RWPE1 (cell line): ENCODE measurements at regions not wholly inside any gene's neighbourhood (a gene's known extent, or its start where the extent isn't known, plus 50 kb on each side); places are given as distances from the start of the nearest gene placed in this dataset.

Experiments used
- CTCF ChIA-PET: fragments of 350-600 bp; sonication (Branson Sonifier 250); formaldehyde crosslinking; extraction: SDS; loops from one replicate; lab custom pipeline; 2021; lab: Yijun Ruan, JAX
- POLR2A ChIA-PET: fragments of 400-600 bp; formaldehyde crosslinking; extraction: SDS; loops from one replicate; lab custom pipeline; 2020; ENCODE audit warnings: antibody characterized with exemption; ENCODE audit not compliant: low non-redundant PET; lab: Yijun Ruan, JAX
- DNase-seq: peaks from one replicate; pipeline ENCODE4 v3.0.0; 2012; ENCODE audit warnings: low spot score
- H3K27ac ChIP-seq: fragments of 450-650 bp; 2 replicates; pipeline ENCODE4 v1.5.1; 2017
- CTCF ChIP-seq: fragments of 450-650 bp; conservative IDR thresholded peaks from 2 replicates; pipeline ENCODE4 v1.5.1; 2017; ENCODE audit warnings: low read depth, mild to moderate bottlenecking

GRCh38 chr3:76615719-76616118, 424.2 kb upstream of the ROBO2 start:
- DNase-seq, result no peak
- ChIA-PET CTCF (no interaction called here), POLR2A (no interaction called here)
- no peak for TF ChIP-seq CTCF
- H3K27ac ChIP-seq, result no peak overlapping the region

- POLR2A ChIA-PET, result no interaction called here
- no peak for DNase-seq
- CTCF ChIA-PET, result no interaction called here
- H3K27ac ChIP-seq, result no peak overlapping the region
- TF ChIP-seq CTCF, result no peak
Observed at GRCh38 chr3:76624164-76624563, 415.7 kb upstream of the ROBO2 start.

GRCh38 chr3:76627236-76627635, 412.7 kb upstream of the ROBO2 start:
- TF ChIP-seq CTCF, result no peak
- DNase-seq, result no peak
- CTCF ChIA-PET, result no interaction called here
- no peak overlapping the region for H3K27ac ChIP-seq
- POLR2A ChIA-PET, result no interaction called here

GRCh38 chr3:76631251-76631650, 408.6 kb upstream of the ROBO2 start:
- H3K27ac ChIP-seq, result no peak overlapping the region
- TF ChIP-seq CTCF, result no peak
- ChIA-PET POLR2A (no interaction called here), CTCF (no interaction called here)
- DNase-seq, result no peak

GRCh38 chr3:76638006-76638405, 401.9 kb upstream of the ROBO2 start:
- no peak overlapping the region for H3K27ac ChIP-seq
- POLR2A ChIA-PET, result no interaction called here
- peak; percentile 13 for DNase-seq
- CTCF ChIA-PET, result no interaction called here
- no peak for TF ChIP-seq CTCF

- CTCF ChIA-PET, result no interaction called here
- H3K27ac ChIP-seq, result no peak overlapping the region
- no peak for DNase-seq
- no peak for TF ChIP-seq CTCF
- POLR2A ChIA-PET, result no interaction called here
Observed at GRCh38 chr3:76643623-76644304, 396.1 kb upstream of the ROBO2 start.
